Right renal cortex interstitium (tissue), 3 donors: ENCODE measurements at regions not wholly inside any gene's neighbourhood (a gene's known extent, or its start where the extent isn't known, plus 50 kb on each side); places are given as distances from the start of the nearest gene placed in this dataset.

Experiments used
- DNase-seq, 3 donors: peaks; one replicate each; pipeline ENCODE4 v3.0.0-alpha.2; 2013; ENCODE audit warnings: low read depth in 3 of 3, low spot score in 2 of 3

GRCh38 chr2:126792186-126792585, 106.5 kb upstream of the TEX51 start:
- DNase-seq: no peak

- no peak for DNase-seq
These were observed 105.7 kb upstream of the TEX51 start for GRCh38 chr2:126792993-126793392.

- no peak for DNase-seq
These were observed 104.6 kb upstream of the TEX51 start for GRCh38 chr2:126793885-126794613.

GRCh38 chr2:126795656-126796055, 103.0 kb upstream of the TEX51 start:
- no peak for DNase-seq

- no peak for DNase-seq
These were observed 101.6 kb upstream of the TEX51 start for GRCh38 chr2:126796931-126797621.

- no peak for DNase-seq
These were observed 100.9 kb upstream of the TEX51 start for GRCh38 chr2:126797622-126798275.

GRCh38 chr2:126798276-126799140, 100.2 kb upstream of the TEX51 start:
- no peak for DNase-seq

- DNase-seq: no peak
These were observed 99.4 kb upstream of the TEX51 start for GRCh38 chr2:126799301-126799700.

GRCh38 chr2:126801473-126801872, 97.2 kb upstream of the TEX51 start:
- DNase-seq: no peak

- DNase-seq: no peak
These were observed 96.4 kb upstream of the TEX51 start for GRCh38 chr2:126802316-126802715.

- no peak for DNase-seq
These were observed 95.8 kb upstream of the TEX51 start for GRCh38 chr2:126802774-126803433.

- DNase-seq: no peak
These were observed 95.3 kb upstream of the TEX51 start for GRCh38 chr2:126803434-126803775.

- no peak for DNase-seq
These were observed 94.3 kb upstream of the TEX51 start for GRCh38 chr2:126804347-126804746.

GRCh38 chr2:126808929-126809328, 89.8 kb upstream of the TEX51 start:
- DNase-seq: no peak

GRCh38 chr2:126809340-126809739, 89.3 kb upstream of the TEX51 start:
- DNase-seq: no peak

GRCh38 chr2:126810001-126810400, 88.7 kb upstream of the TEX51 start:
- no peak for DNase-seq

- DNase-seq: no peak
These were observed 87.6 kb upstream of the TEX51 start for GRCh38 chr2:126811101-126811500.

GRCh38 chr2:126817172-126817571, 81.5 kb upstream of the TEX51 start:
- DNase-seq: no peak

- DNase-seq: no peak
These were observed 76.6 kb upstream of the TEX51 start for GRCh38 chr2:126822115-126822514.

GRCh38 chr2:126822921-126823320, 75.8 kb upstream of the TEX51 start:
- DNase-seq: no peak

- DNase-seq: no peak
These were observed 74.7 kb upstream of the TEX51 start for GRCh38 chr2:126823951-126824350.
